SK-N-SH treated with all-trans-retinoic acid at 6 μM for 48 hours (cell line): ENCODE measurements at regions not wholly inside any gene's neighbourhood (a gene's known extent, or its start where the extent isn't known, plus 50 kb on each side); places are given as distances from the start of the nearest gene placed in this dataset.

Experiments used
- ZFP3 ChIP-seq: fragments of 250-450 bp; sonication (Bioruptor Pico); IDR thresholded peaks from 2 replicates; pipeline ENCODE4 v1.5.0; 2020; ENCODE audit warnings: mild to moderate bottlenecking, moderate library complexity
- ZFP30 ChIP-seq: fragments of 450-650 bp; formaldehyde crosslinking; IDR thresholded peaks from 2 replicates; pipeline ENCODE4 v1.5.0; 2022; ENCODE audit warnings: mild to moderate bottlenecking, moderate library complexity

GRCh38 chr5:58366461-58366860 is 93.4 kb downstream of the PLK2 start:
- TF ChIP-seq ZFP30 (no peak), ZFP3 (CRISPR knock-in tag) (no peak)
